AG10803 (cell line): ENCODE measurements at regions not wholly inside any gene's neighbourhood (a gene's known extent, or its start where the extent isn't known, plus 50 kb on each side); places are given as distances from the start of the nearest gene placed in this dataset.

Source experiments
- DNase-seq: peaks from one replicate; pipeline ENCODE4 v3.0.0; 2010; ENCODE audit warnings: low read depth
- H3K4me3 ChIP-seq: 2 replicates; pipeline ENCODE4 v1.5.1; 2011; ENCODE audit warnings: mild to moderate bottlenecking, low read length, control low read depth
- CTCF ChIP-seq: conservative IDR thresholded peaks from 2 replicates; pipeline ENCODE4 v1.5.1; 2011; ENCODE audit warnings: mild to moderate bottlenecking, low read length, control low read depth, inconsistent platforms

DNA sequence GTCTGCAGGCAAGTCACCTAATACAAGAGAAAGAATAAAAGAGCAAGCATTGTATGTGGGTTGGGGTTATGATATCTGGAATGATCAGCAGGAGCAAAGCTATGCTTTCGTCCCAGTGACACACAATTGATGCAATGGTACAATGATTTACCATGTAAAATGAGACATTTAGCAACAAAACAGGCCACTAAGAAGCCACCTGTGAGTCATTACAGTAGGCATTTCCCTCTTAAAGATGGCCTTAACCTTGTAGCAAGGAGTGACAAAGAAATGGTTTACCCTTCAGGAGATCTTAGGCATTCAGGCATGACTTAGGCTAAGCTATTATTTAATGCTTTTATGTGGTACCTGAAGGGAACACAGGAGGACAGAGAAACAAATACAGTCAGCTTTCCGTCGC, 373.3 kb upstream of the RBMS3 start:
- DNase-seq = no peak
- no peak for TF ChIP-seq CTCF

GRCh38 chr3:28912120-28912885, 368.6 kb upstream of the RBMS3 start:
- no peak for TF ChIP-seq CTCF
- no peak overlapping the region for H3K4me3 ChIP-seq
- DNase-seq = no peak

More for the DNA sequence above, 373.3 kb upstream of the RBMS3 start:
- H3K4me3 ChIP-seq = no peak overlapping the region

DNA sequence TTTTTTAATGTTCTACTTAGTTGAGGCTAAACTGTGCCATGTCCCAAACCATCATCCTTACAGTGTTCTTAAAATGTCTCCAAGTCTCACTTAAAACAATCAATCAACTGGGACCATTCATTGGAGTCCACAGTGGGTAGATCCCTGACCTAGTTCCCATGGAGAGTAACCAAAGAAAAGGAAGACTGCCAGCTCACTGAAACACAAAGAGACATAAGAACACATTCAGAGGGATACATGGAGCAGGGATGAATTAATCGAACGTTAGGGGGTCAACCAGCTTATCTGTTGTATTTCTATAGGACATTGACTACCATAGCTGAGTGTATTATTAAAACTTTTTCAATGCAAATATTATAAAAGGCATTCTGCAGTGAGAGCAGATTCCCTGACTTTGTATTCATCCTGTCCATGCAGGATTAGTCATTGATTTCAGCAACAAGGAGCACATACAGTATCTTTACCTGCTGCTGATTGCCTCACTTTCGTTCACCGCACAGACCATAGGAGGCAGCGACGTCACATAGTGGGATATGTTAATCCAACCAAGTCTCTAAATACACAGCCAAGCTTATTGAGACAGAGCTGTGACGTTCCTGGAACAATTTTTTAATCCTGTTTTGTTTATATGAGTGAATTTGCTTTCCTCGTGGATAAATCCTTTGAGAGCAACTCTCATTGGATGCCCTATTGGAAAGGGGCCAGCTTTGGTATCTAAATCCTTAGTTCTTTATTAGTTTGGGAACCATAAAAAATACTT, 364.9 kb upstream of the RBMS3 start:
- TF ChIP-seq CTCF = peak; percentile 28; the same call in 1 of the 2 replicates
- no peak overlapping the region for H3K4me3 ChIP-seq
- DNase-seq = peak; percentile 39

GRCh38 chr3:28916713-28917499, 364.0 kb upstream of the RBMS3 start:
- peak; percentile 70 for TF ChIP-seq CTCF
- DNase-seq = peak; percentile 71
- H3K4me3 ChIP-seq = peak overlapping the region; percentile 43

GRCh38 chr3:28917895-28918475, 362.9 kb upstream of the RBMS3 start:
- no peak for DNase-seq
- no peak overlapping the region for H3K4me3 ChIP-seq
- TF ChIP-seq CTCF = no peak

- H3K4me3 ChIP-seq = no peak overlapping the region
- DNase-seq = no peak
- TF ChIP-seq CTCF = no peak
These were observed 358.5 kb upstream of the RBMS3 start for GRCh38 chr3:28922376-28922775.
